ENCODE measurements at regions not wholly inside any gene's neighbourhood (a gene's known extent, or its start where the extent isn't known, plus 50 kb on each side); places are given as distances from the start of the nearest gene placed in this dataset.

DNA sequence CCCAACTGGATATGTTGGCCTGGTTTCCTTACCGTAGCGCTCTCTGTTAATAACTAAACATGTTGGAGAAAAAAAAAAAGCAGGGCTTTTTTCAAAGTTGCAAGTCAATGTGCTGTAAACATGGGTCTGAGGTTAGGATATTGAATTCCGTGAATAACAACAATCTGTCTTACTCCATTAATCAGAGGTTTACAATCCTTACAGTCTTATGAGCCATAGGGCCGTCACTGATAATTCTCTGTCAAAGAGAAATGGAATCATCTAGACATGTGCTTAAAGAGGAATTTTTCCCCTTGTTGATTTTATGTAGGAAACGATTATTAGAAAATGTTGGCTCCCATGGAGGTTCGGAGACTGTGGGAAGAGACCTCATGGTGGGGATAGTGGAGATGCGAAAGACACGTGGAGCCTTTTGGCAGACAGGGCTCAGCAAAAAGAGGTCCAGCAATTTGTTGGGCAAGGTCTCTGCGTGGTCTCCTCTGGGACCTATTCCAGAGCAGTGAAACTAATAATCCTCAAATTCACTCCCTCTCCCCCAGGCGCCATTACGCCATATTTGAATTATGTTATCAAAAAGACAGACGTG, 83.5 kb upstream of the CLDN14 start:
- Mint-ChIP-seq H3K4me1 (ENCODE audit: low read depth) (no peaks in the 10 kb centered on the region), H3K36me3 (ENCODE audit: low read depth) (no peaks in the 10 kb centered on the region), H3K27ac (no peak overlapping the region), H3K4me3 (ENCODE audit: low read depth) (no peak overlapping the region), H3K9me3 (no peaks in the 10 kb centered on the region), H3K27me3 (ENCODE audit: low read depth) (peaks cover 8% of the 10 kb centered on the region)
- intact Hi-C loops (cut with micrococcal nuclease): no loop called here
- no peak for DNase-seq (ENCODE audit: low spot score)

- Mint-ChIP-seq H3K9me3 (no peaks in the 10 kb centered on the region), H3K36me3 (ENCODE audit: low read depth) (no peaks in the 10 kb centered on the region), H3K27me3 (ENCODE audit: low read depth) (peaks cover 11% of the 10 kb centered on the region), H3K4me1 (ENCODE audit: low read depth) (no peaks in the 10 kb centered on the region), H3K4me3 (ENCODE audit: low read depth) (no peak overlapping the region), H3K27ac (no peak overlapping the region)
- DNase-seq (ENCODE audit: low spot score): no peak
- intact Hi-C loops (cut with micrococcal nuclease): no loop called here
Measured at GRCh38 chr21:36564647-36565046, 84.7 kb upstream of the CLDN14 start.

GRCh38 chr21:36565540-36565939, 85.6 kb upstream of the CLDN14 start:
- H3K4me3 Mint-ChIP-seq (ENCODE audit: low read depth): no peak overlapping the region
- intact Hi-C loops (cut with micrococcal nuclease): no loop called here
- no peaks in the 10 kb centered on the region for H3K4me1 Mint-ChIP-seq (ENCODE audit: low read depth)
- H3K27me3 Mint-ChIP-seq (ENCODE audit: low read depth): peaks cover 13% of the 10 kb centered on the region
- H3K36me3 Mint-ChIP-seq (ENCODE audit: low read depth): no peaks in the 10 kb centered on the region
- H3K27ac Mint-ChIP-seq: no peak overlapping the region
- DNase-seq (ENCODE audit: low spot score): no peak
- H3K9me3 Mint-ChIP-seq: no peaks in the 10 kb centered on the region

DNA sequence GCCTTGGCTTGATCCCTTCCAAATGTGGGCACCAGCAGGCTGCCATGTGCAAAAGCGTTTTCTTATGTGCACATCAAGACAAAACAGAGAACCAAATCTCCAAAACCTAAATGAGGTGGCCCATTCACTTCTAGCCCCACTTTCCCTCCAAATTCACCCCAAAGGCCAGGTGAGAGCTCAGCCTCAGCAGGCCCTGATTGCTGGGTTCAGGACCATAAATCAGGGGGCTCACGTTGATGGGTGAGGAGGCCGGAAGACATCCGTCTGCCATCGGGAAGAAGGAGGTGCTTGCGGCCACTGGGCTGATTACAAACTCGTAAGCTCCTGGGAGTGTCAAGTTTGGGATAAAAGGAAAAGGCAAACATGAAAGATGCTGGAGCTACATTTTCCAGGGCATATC, 86.7 kb upstream of the CLDN14 start:
- Mint-ChIP-seq H3K36me3 (ENCODE audit: low read depth) (no peaks in the 10 kb centered on the region), H3K9me3 (no peaks in the 10 kb centered on the region), H3K27me3 (ENCODE audit: low read depth) (peaks cover 11% of the 10 kb centered on the region)

DNA sequence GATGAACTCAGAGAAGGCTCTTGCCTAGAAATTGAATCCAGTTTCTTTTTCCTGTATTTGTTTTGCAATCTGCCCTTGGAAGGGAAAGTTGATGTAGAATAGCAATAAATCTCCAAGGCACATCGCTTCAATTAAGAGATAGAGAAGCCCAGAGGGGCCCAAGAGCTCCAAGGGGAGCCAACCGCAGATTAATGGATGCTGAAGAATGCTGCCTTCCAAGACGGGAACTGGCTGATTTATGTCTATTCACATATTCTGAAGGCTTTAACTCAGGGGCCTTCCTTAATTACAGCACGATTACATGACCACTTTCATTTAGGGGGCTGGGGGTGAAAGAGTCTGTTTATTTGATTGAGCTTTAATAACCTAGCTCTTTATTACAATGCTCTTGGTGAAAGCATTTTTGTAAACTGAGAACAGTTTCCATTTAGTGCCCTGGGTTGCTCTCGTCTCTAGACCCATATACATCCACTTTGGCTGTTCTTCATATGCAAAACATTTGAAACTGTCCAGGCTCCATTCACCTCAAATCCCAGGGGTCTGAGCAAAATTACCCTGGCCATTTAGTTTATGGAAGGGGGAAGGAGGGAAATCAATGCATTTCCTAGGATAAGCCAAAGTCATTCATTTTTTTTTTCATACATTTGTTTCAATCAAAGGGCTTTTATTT, 87.4 kb upstream of the CLDN14 start:
- no peak overlapping the region for H3K27ac Mint-ChIP-seq
- H3K36me3 Mint-ChIP-seq (ENCODE audit: low read depth): no peaks in the 10 kb centered on the region
- no peaks in the 10 kb centered on the region for H3K4me1 Mint-ChIP-seq (ENCODE audit: low read depth)
- H3K4me3 Mint-ChIP-seq (ENCODE audit: low read depth): no peak overlapping the region
- H3K9me3 Mint-ChIP-seq: no peaks in the 10 kb centered on the region
- H3K27me3 Mint-ChIP-seq (ENCODE audit: low read depth): peaks cover 10% of the 10 kb centered on the region
- intact Hi-C loops (cut with micrococcal nuclease): no loop called here
- DNase-seq (ENCODE audit: low spot score): no peak

More for the DNA sequence above, 86.7 kb upstream of the CLDN14 start:
- H3K4me1 Mint-ChIP-seq (ENCODE audit: low read depth): no peaks in the 10 kb centered on the region
- DNase-seq (ENCODE audit: low spot score): no peak
- H3K27ac Mint-ChIP-seq: no peak overlapping the region
- intact Hi-C loops (cut with micrococcal nuclease): no loop called here
- no peak overlapping the region for H3K4me3 Mint-ChIP-seq (ENCODE audit: low read depth)

- no peak for DNase-seq (ENCODE audit: low spot score)
- Mint-ChIP-seq H3K36me3 (ENCODE audit: low read depth) (no peaks in the 10 kb centered on the region), H3K27me3 (ENCODE audit: low read depth) (peaks cover 13% of the 10 kb centered on the region), H3K4me1 (ENCODE audit: low read depth) (no peaks in the 10 kb centered on the region), H3K9me3 (no peaks in the 10 kb centered on the region), H3K4me3 (ENCODE audit: low read depth) (no peak overlapping the region), H3K27ac (no peak overlapping the region)
- intact Hi-C loops (cut with micrococcal nuclease): no loop called here
Measured at GRCh38 chr21:36569511-36569910, 89.6 kb upstream of the CLDN14 start.

DNA sequence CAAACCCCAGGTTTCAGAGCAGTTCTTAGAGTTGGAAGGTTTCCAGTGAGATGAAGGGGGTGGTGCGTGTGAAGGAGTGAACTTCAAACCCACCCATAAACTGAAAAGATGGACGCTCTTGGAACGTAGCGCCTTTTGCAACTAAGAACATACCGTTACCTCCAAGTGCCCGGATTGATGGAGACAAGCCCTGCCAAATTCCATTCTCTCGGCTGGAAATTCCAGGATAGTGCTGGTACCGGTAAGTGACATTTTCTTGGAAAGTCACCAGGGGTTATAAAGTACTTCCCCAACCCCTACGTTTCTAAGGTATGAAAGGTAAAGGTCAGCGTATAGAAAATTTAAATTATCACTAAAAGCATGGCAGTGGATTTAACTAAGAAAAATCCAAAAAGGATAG, 91.6 kb upstream of the CLDN14 start:
- H3K27ac Mint-ChIP-seq: no peak overlapping the region
- peaks cover 12% of the 10 kb centered on the region for H3K27me3 Mint-ChIP-seq (ENCODE audit: low read depth)
- H3K9me3 Mint-ChIP-seq: no peaks in the 10 kb centered on the region
- H3K36me3 Mint-ChIP-seq (ENCODE audit: low read depth): no peaks in the 10 kb centered on the region
- no peak for DNase-seq (ENCODE audit: low spot score)
- H3K4me1 Mint-ChIP-seq (ENCODE audit: low read depth): no peaks in the 10 kb centered on the region
- no peak overlapping the region for H3K4me3 Mint-ChIP-seq (ENCODE audit: low read depth)
- intact Hi-C loops (cut with micrococcal nuclease): no loop called here

DNA sequence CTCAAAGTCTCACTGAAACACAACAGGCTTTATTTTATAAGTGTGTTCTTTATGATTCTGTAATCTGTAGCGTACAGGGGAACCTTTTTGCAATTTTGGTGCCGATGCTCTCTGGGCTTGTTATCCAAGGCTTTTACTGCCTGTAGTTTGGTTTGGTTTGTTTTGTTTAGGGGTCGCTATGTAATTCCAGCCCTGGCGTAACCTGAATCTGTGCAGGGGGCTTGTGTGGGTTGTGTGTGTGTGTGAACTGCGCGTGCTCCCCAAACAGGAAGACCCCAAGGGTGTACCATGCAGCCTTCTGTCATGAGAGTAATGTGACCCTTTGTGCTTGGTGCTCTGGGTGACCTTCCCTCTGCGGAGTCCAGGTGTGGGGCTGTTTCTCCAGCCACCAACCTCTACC, 92.1 kb upstream of the CLDN14 start:
- no peak for DNase-seq (ENCODE audit: low spot score)
- intact Hi-C loops (cut with micrococcal nuclease): no loop called here
- H3K27ac Mint-ChIP-seq: no peak overlapping the region
- no peaks in the 10 kb centered on the region for H3K9me3 Mint-ChIP-seq
- no peaks in the 10 kb centered on the region for H3K4me1 Mint-ChIP-seq (ENCODE audit: low read depth)
- no peak overlapping the region for H3K4me3 Mint-ChIP-seq (ENCODE audit: low read depth)
- H3K36me3 Mint-ChIP-seq (ENCODE audit: low read depth): no peaks in the 10 kb centered on the region
- peaks cover 12% of the 10 kb centered on the region for H3K27me3 Mint-ChIP-seq (ENCODE audit: low read depth)

- Mint-ChIP-seq H3K9me3 (no peaks in the 10 kb centered on the region), H3K4me3 (ENCODE audit: low read depth) (no peak overlapping the region), H3K27ac (no peak overlapping the region), H3K36me3 (ENCODE audit: low read depth) (no peaks in the 10 kb centered on the region), H3K27me3 (ENCODE audit: low read depth) (peaks cover 6% of the 10 kb centered on the region), H3K4me1 (ENCODE audit: low read depth) (peaks cover 4% of the 10 kb centered on the region)
- DNase-seq (ENCODE audit: low spot score): no peak
- intact Hi-C loops (cut with micrococcal nuclease): no loop called here
Measured at GRCh38 chr21:36575306-36575705, 95.4 kb upstream of the CLDN14 start.

DNA sequence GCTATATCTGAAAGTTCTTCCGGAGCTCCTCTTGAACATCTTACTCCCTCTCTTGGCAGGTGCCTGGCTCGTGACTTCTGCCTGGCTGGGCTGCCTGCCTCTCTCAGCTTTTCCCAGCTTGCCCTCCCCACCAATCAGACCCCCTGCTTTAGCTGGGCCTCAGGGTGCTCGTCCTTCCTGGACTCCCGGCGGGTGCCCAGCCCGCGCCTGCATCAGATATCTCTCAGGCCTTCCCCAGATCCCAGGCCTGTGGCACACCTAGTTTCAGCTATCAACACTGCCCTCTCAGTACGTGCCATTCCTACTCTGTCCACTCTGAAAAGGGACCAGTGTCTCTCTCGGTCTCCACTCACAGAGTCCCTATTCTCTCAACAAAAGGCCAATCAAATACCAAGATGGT, 96.5 kb upstream of the CLDN14 start:
- Mint-ChIP-seq H3K9me3 (no peaks in the 10 kb centered on the region), H3K36me3 (ENCODE audit: low read depth) (no peaks in the 10 kb centered on the region), H3K4me3 (ENCODE audit: low read depth) (no peak overlapping the region), H3K27me3 (ENCODE audit: low read depth) (peaks cover 5% of the 10 kb centered on the region), H3K4me1 (ENCODE audit: low read depth) (peaks cover 4% of the 10 kb centered on the region), H3K27ac (no peak overlapping the region)
- intact Hi-C loops (cut with micrococcal nuclease): no loop called here
- DNase-seq (ENCODE audit: low spot score): no peak

- DNase-seq (ENCODE audit: low spot score): no peak
- Mint-ChIP-seq H3K4me1 (ENCODE audit: low read depth) (peaks cover 6% of the 10 kb centered on the region), H3K4me3 (ENCODE audit: low read depth) (no peak overlapping the region), H3K27me3 (ENCODE audit: low read depth) (no peaks in the 10 kb centered on the region), H3K36me3 (ENCODE audit: low read depth) (no peaks in the 10 kb centered on the region), H3K9me3 (no peaks in the 10 kb centered on the region), H3K27ac (no peak overlapping the region)
- intact Hi-C loops (cut with micrococcal nuclease): no loop called here
Measured at GRCh38 chr21:36579898-36580297, 100.0 kb upstream of the CLDN14 start.

DNA sequence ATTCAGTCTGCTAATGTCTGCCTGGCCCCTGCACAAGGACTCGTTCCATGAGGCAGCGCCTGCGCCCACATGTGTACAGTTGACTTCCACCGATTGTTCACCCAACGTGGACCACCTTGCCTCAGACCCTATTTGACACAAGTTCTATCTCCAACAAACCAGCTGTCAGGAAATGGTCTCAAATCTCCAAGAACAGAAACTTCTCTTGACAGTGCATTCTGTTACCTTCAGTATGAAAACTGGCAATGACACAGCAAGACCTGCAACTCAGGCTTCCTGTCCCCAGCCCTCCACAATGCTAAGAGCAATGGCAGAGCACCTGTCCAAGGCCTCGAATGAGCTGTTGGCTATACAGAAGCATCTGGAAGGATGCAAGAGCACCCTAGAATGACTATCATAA, 102.3 kb upstream of the CLDN14 start:
- peaks cover 8% of the 10 kb centered on the region for H3K4me1 Mint-ChIP-seq (ENCODE audit: low read depth)
- no peaks in the 10 kb centered on the region for H3K36me3 Mint-ChIP-seq (ENCODE audit: low read depth)
- no peak overlapping the region for H3K27ac Mint-ChIP-seq
- no peak overlapping the region for H3K4me3 Mint-ChIP-seq (ENCODE audit: low read depth)
- intact Hi-C loops (cut with micrococcal nuclease): no loop called here
- H3K9me3 Mint-ChIP-seq: no peaks in the 10 kb centered on the region
- no peaks in the 10 kb centered on the region for H3K27me3 Mint-ChIP-seq (ENCODE audit: low read depth)
- DNase-seq (ENCODE audit: low spot score): no peak

GRCh38 chr21:36583591-36583990, 103.7 kb upstream of the CLDN14 start:
- Mint-ChIP-seq H3K27me3 (ENCODE audit: low read depth) (no peaks in the 10 kb centered on the region), H3K4me1 (ENCODE audit: low read depth) (peaks cover 5% of the 10 kb centered on the region), H3K4me3 (ENCODE audit: low read depth) (no peak overlapping the region), H3K36me3 (ENCODE audit: low read depth) (no peaks in the 10 kb centered on the region), H3K9me3 (no peaks in the 10 kb centered on the region), H3K27ac (no peak overlapping the region)
- intact Hi-C loops (cut with micrococcal nuclease): no loop called here
- DNase-seq (ENCODE audit: low spot score): no peak

Measured in activated T-helper 2 cell treated with anti-CD3 and anti-CD28 coated beads, Interferon-gamma antibody, Interleukin-2, Interleukin-4, amounts not matched to agents 10 μg/mL and 5 μg/mL and 100 μg/mL, durations not matched to agents 14 hours and 24 hours and 36 hours (primary cell).